Activated effector memory CD4-positive, alpha-beta T cell treated with anti-CD3 and anti-CD28 coated beads, Interleukin-2, amount 50 U/mL, for 16 hours (primary cell): ENCODE measurements at regions not wholly inside any gene's neighbourhood (a gene's known extent, or its start where the extent isn't known, plus 50 kb on each side); places are given as distances from the start of the nearest gene placed in this dataset.
"Not testable (repeated sequence)": the region's sequence is repeated elsewhere in the genome, so short reads cannot be mapped to it uniquely, and the experiment has no call there.

Source experiments
- DNase-seq: peaks from one replicate; pipeline ENCODE4 v3.0.0-alpha.2; 2020

DNA sequence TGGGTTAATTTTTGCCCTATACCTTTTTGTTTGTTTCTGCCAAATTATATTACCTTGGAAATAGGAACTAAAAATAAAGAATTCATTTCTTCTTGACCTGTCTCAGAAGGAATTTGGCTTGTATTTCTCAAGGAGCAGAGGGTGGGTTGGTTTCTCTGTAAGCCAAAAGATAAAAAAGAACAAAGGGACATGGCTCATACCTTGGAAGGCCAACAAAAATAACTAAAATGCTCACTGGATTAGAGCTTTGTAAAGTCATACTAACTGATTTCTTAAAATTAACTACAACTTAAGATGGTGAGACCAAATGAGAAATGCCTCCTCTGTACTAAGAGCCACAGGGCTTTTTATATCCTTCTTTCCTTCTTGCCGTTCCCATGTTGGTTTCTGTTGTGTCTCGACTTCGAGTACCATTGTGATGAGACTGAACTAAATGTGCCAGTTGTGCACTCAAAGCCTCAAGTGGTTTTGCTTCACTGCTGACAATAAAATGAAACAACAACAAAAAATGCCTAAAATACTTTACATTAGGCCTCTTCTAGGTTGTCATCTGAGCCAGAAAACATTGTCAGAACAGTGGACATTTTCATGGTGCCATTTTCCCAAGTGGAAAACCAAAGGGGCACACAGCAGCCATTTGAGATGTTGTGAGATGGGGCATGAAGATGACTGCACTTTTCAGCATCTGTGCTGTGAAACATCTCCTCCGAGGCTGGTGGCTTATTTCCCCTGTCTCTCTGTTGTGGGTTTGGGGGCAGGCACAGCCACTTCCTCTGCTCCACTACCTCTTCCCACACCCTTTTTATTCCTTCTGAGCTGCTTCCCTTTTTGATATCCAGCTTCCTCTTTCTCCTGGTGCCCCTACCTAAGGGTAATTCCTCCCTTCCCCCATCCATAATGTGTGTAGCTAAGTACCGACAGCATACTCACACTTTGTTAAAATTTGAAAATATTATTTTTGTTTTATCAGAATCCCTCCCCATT is 51.8 kb upstream of the AGR3 start:
- no peak for DNase-seq

DNA sequence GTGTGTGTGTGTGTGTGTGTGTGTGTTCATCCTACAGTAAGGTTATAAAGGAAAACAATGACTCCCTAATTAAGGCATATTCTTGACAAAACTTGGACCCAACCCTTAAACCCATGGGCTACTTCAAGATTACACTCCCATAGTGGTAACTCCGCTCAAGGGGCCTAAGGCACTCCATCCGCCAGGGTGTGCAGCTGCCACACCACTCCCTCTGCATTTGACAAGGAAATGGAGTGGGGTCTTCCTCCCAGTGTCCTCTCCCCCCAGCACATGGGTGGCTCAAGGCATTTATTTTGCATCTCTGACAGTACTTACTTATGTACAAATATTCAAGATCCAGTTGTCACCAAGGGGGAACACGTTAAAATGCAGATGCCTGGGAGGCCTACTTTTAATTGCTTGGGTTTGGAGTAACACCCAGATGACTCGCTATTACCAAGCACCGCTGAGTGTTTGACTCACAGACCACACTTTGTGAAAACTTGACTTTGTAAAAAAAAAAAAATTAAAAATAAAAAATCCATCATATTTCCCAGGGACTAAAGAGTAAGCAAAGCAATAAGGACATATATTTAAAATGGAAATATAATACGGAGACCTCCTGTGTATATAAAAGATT is 53.0 kb upstream of the AGR3 start:
- DNase-seq: no peak

DNA sequence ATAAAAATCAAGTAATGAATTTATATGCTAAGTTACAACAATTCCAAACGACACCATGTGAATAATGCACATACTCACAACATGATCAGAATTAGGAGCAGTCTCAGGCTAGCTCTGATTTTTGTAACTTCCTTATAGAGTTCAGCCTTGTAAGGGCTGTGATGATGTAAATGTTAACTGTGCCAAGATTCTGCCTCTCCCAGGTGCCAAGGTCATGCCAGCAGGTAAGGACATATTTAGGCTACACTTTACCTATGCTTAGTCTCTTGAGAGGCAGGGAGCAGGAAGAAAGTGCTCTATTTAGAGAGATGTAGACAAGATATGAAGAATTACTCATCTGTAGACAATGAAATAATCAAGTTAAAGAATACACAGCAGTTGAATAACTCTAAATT is 53.6 kb upstream of the AGR3 start:
- DNase-seq: no peak

GRCh38 chr7:16936626-16937422 is 55.0 kb upstream of the AGR3 start:
- DNase-seq: no peak

DNA sequence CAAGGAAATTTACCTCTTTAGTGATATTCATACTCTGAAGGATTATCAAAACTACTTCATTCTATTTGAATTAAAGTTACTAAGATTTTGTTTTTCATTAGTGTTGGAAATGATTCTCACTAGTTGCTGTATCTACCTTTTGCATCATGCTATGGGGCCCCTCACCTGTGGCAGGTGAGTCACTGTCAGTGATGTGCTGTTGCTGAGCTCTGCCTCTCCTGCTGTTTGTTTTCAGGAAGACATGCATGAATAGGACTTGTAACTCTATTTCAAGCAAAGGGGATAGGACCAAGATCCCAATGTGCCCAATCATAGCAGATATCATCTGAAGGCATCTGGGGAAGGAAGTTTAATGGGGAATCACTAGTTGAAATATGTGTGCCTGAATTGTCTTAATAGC is 57.4 kb upstream of the AGR3 start:
- DNase-seq: no peak

DNA sequence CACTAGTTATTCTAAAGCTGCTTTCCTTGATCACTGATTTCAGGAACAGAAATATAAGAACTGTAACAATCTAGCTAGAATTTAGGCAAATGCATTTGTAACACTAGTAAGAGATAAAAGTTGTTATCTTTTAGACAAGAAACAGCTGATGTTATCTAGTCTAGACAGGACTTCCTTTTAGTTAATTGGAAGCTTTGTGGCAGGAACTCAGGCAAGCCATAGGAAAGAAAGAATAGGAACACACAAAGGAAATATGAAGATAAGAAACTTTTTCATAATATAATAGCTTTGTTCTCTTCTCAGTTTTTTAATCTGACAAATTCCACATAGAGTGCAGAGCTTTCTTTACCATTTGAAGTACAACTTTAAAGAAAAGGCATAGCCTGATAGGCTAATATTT is 59.0 kb upstream of the AGR3 start:
- DNase-seq: no peak

DNA sequence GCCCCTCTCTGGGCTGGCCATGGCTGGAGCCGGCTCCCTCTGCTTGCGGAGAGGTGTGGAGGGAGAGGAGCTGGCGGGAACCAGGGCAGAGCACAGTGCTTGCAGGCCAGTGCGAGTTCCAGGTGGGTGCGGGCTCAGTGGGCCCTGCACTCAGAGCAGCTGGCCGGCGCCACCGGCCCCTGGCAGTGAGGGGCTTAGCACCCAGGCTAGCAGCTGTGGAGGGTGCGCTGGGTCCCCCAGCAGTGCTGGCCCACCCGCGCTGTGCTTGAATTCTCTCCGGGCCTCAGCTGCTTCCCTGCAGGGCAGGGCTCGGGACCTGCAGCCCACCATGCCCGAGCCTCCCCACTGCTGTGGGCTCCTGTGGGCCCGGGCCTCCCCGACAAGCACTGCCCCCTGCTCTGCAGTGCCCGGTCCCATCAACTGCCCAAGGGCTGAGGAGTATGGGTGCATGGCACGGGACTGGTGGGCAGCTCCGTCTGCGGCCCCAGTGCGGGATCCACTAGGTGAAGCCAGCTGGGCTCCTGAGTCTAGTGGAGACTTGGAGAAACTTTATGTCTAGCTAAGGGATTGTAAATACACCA is 61.2 kb upstream of the AGR3 start:
- DNase-seq: no peak

GRCh38 chr7:16944936-16945335 is 63.2 kb upstream of the AGR3 start:
- no peak for DNase-seq

GRCh38 chr7:16945372-16945771 is 63.6 kb upstream of the AGR3 start:
- no peak for DNase-seq

- DNase-seq: not testable (repeated sequence)
Measured at GRCh38 chr7:16948110-16948509, 66.3 kb upstream of the AGR3 start.

GRCh38 chr7:16951483-16952080 is 69.8 kb upstream of the AGR3 start:
- no peak for DNase-seq

GRCh38 chr7:16954321-16954720 is 72.5 kb upstream of the AGR3 start:
- DNase-seq: no peak

DNA sequence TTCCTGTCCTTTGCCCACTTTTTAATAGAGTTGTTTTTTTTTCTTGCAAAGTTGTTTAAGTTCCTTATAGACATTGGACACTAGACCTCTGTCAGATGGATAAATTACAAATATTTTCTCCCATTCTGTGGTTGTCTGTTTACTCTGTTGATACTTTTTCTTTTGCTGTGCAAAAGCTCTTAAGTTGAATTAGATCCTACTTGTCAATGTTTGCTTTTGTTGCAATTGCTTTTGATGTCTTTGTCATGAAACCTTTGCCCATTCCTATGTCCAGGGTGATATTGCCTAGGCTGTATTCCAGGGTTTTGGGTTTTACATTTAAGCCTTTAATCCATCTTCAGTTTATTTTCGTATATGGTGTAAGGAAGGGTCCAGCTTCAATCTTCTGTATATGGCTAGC is 76.9 kb upstream of the AGR3 start:
- DNase-seq: no peak

GRCh38 chr7:16960337-16960965 is 78.7 kb upstream of the AGR3 start:
- no peak for DNase-seq

DNA sequence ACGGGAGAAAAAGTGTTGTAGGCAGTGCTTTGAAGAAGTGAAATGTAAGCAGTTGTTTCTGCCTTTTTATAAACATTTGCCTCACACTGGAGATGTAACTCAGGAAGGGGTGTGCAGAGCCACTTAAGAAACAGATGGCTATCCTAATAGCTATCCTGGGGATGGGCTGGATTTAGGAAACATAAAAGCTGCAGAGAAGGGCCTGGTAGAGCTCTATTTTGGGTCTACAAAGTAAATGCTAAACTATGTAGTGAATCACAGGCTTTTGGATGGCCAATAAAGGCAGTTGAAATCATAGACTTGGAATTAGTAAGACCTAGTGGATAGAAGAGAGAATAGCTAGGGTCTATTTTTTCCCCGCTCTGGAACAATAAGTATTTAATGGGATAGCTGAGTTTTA is 79.9 kb upstream of the AGR3 start:
- no peak for DNase-seq

- no peak for DNase-seq
Measured at GRCh38 chr7:16963044-16963443, 81.3 kb upstream of the AGR3 start.

GRCh38 chr7:16965697-16966096 is 83.9 kb upstream of the AGR3 start:
- DNase-seq: not testable (repeated sequence)

DNA sequence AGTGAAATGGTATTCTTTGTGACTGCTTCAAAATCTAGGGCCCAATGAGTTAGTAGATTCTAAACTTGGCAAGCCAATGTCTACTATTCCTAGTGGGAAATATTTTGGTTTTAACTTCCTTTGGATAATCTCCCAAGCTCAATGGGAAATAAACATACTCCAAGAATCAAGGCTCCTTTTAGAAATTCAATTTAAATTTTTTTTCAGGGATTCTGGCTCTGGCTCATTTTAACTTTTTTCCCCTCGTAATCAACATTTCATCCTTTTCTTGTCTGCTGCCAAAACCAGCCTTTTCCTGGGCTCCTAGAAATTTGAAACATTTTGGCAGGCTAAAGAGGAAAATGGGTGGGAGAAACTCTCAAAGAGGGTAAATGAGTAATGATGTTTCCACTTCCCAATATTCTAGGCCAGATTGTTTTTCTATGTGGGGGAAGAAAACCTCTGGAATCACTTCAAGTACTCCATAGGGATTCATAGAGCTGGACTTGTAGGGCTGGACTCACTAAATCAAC is 85.6 kb upstream of the AGR3 start:
- no peak for DNase-seq

DNA sequence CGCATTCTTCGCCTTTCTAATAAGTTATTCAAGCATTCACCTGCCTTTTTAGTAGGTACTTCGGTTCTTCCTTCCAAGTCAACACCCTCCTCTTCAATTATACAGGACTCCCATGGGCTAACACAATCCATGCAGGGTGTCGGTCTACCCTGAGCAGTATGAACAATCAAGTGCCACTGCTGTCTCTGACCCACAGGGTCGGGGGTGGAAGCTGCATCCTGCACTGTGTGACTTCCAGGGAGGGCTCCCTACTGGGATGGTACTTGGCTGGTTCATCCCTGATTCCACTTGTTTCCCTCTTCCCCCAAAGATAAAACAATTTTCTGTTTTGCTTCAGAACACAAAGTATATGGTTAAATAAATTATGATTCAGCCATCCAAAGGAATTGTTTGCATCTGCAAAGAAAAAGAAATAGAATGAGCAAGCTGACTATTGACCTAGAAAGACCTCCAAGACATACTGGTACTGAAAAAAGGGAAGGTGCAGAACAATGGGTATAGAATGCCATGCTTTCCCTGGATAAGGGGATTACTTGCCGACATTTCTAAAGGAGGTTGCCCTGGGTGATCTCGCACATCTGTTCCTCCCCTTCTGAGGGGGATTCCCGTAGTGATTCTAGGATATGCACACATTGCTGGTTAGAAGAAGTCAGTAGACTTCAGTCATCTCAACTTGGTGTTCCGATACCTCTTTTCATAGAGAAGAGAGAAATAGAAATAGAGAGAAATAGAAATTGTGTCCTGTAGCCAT is 89.1 kb upstream of the AGR3 start:
- DNase-seq: no peak

GRCh38 chr7:16975712-16976111 is 93.9 kb upstream of the AGR3 start:
- DNase-seq: no peak
